GM19351 (cell line): ENCODE measurements at regions not wholly inside any gene's neighbourhood (a gene's known extent, or its start where the extent isn't known, plus 50 kb on each side); places are given as distances from the start of the nearest gene placed in this dataset.
"Not testable (repeated sequence)": the region's sequence is repeated elsewhere in the genome, so short reads cannot be mapped to it uniquely, and the experiment has no call there.

Experiments
- ATAC-seq: cut with Tn5 transposase; IDR thresholded peaks from one replicate; pipeline ENCODE4 v1.9.1; 2021; ENCODE audit warnings: mild to moderate bottlenecking, moderate library complexity; ENCODE audit not compliant: unreplicated experiment

DNA sequence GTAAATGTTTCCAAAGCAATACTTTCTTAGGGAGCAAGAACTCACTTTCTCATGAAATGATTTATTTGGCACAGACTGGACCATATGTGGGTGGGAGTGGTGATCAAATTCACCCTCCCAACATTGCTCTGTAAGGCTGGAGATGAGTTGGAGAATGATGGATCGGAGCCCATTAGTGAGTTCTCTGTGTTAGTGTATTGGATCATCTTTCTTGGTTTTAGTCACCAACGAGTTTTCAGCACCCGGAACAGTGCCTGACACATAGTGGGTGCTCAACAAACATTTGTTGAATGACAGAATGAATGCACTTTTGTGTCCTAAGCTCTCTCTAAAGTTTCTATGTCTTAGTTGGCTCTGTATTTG, 104.5 kb upstream of the FAM20A start:
- no peak for ATAC-seq

DNA sequence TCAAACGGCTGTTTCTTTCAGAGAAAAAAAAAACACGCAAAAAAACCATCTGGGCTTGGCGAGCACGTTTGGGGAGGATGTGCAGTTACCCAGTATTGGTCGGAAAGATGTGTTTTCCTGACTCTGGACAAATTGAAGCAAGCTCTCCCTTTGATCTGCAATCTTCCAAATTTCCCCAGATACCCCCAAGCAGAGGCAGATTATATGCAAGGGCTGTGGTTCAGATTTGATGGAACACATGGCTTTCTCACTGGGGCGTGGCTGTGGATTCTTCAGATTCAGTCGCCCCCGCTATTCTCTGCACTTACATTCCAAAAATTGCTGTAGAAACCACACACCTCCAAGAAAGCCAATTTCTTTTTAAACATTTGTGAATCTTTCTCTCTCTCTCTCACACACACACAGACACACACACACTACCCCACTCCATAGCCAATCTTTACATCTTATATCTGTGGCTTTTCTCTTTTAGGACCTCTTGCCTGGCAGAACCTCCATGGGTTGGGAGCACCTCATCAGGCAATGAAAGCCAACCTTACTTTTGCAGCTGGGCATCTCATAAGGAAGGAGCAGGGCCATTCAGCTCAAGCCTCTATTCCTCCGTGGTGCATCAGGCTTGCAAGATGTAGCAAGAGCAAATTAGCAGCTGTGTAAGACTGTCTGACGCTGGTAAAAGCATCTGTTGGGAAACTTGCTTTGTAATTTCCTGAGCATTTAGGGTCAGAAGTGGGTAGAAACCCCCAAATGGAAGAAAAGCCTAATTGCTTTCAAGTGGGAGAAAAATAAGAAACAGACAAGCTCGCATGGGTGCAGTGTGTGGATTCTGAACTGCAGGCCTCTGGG, 103.9 kb upstream of the FAM20A start:
- ATAC-seq, result no peak

DNA sequence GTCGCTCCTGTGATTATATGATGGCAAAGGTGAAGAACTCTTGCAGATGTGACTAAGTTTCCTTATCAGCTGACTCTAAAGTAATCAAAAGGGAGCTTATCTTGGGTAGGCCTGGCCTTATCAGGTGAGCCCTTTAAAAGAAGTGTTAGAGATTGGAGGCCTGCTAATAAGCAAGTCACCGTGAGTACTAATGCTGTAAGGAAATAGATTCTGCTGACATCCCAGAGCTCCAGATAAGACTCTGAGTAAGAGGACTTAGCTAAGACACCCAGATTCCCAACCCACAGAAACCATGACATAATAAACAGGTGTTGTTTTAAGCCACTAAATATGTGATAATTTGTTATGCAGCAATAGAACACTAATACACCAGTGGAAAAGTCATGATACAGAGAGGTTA, 99.9 kb upstream of the FAM20A start:
- no peak for ATAC-seq

DNA sequence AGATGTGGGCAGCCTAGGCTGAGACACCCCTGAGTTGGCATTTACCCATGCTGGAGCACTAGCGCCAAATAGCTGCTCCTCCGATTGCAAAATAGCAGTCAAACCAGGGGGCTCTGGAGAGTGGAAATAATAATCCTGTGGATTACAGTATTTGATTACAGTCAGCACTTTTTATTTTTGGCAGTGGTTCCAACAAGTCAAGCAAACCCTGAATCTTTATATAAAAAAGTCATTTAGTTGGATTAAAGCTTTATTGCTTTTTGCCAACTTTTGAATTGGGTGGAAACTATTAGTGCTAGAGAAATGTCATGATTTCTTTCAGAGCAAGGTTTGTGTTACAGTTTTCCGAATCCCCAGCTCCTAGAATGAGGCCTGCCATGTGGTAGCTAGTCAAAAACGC, 99.3 kb upstream of the FAM20A start:
- ATAC-seq, result no peak

DNA sequence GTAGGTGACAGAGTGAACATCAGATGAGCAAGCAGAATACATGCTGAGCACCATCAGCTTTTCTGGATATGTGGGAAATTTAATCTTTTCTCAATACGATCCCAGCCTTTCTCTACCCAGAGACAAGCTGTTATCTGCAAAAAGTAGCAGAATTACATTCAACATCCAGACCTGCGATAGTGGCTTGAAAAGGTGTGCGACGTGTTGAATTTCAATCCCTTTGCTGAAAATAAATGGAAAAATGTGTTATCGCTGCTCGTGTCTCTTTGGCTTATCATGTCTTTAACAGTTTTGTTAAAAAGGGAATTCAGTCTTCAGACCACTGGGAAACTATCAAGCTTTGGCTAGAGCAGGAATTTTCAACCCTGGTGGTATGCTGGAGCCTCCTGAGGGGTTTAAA, 98.8 kb upstream of the FAM20A start:
- ATAC-seq, result no peak

DNA sequence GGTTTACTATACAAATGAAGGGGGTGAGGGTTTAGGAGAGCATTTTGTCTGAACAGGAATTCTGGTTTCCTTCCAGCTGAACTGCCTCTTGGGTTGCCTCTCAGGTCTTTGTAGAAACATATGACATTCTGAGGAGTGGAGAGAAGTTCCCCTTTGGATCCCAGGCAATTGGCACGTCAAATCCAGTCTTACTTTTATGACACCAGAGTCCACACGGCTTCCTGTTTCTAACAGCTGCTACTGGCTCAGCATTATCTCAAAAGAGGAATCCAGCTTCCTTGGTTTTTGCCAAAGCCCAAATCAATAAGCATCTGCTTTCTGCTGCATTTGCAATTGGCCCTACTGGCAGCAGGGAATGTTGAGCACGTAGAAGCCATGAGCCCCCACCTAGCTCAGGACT, 97.6 kb upstream of the FAM20A start:
- ATAC-seq, result no peak

DNA sequence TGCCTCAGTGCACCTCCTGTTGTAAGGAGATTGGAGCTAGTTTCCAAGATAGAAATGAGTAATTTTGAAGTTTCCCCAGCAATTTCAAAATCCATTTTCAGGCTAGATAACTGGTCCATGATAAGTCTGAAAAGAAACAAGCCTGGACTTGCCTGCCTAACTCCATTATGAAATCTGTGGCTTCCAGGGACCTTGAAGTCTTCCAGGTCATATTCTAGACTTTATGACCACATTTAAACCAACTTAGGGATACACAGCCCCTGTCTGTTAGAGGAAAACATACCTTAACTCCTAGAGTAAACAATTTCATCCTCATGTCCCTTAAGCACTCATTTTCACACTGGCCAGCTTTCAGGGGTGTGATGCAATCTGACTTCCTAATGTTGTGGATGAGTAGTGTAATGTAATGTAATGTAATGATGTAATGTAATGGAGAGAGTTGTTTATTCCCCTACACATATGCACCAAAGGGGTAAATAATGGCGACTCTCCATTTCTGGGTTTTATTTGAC, 96.7 kb upstream of the FAM20A start:
- ATAC-seq, result no peak

DNA sequence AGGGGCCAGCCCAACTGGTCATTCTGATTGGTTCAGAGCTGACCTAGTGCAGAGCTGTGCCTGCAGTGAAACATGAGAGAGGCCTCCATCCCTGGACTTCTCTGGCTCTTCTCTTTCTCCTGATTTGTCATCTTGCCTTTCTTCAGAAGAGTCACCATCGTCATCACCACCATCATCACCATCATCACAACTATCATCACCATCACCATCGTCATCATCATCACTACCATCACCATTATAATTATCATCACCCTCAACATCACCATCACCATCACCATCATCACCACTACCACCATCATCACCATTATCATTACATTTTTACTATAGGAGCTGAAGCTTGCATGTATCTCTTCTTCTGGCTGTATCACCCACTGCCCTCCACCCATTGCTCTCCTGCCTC, 94.5 kb upstream of the FAM20A start:
- no peak for ATAC-seq

DNA sequence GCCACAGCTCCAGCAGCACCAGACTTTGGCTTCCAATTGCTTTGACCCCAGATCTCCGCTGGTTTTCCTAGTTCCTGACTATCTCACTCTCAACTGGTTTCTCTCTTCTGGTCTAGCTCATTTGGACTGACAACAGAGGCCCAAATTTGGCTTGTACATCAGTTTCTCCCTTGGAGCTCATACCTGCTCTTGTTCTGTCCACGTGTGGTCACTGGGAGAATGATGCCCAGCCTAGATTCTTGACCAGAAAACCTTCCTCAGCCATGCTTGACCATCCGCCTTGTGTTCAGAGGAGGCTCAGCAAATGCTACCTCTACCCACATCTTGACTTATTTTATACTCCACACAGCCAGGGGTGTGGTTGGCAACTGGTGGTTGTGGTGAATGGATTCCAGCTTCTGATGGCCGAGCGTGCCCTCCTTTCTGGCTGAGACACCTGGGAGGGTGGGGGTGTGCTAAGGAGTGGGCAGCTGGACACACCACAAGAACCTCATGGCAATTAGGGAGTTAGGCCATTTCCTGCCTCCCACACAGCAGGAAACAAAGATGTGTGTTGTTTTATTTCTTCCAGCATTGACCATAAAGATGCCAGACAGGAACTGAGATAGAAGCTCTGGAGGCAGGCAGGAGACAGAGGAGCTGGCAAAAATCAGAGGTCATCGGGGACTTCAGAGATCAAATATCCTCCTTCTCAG, 93.8 kb upstream of the FAM20A start:
- no peak for ATAC-seq

DNA sequence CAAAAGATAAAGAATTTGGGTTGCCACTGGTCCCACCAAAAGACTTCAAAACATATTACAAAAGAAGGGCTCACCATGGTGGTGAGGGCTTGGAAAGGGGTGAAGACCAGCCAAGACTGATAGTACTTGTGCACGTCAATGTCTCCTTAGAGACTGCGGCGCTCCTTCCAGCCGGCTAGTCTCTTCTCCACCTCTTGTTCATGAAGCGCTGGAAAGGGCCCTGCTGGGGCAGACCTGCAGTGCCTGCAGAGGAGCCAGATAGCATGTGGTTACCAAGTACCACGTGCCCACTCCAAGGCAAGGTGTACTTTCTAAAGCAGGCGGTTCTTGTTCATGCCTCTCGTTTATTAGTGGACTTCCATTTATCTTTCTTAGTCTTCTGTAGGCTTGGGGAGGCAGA, 92.7 kb upstream of the FAM20A start:
- ATAC-seq, result no peak

DNA sequence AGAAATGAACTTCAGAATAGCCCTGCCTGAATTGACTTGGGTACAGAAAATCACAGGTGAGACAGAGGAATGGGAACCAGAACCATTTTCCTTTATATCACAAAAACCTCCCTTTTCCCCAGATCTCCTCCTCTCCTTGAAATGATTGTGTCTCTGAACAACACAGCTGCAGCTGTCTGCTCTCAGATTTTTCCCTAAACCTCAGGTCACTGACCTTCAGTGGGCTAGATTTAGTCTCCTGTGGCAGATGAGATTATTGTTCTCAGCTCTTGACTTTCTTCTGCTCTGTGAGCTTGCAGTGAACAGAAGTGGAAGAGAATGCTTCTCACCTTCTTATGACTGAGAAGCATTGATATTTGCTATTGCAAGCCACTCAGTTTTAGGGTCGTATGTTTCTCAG, 92.3 kb upstream of the FAM20A start:
- no peak for ATAC-seq

DNA sequence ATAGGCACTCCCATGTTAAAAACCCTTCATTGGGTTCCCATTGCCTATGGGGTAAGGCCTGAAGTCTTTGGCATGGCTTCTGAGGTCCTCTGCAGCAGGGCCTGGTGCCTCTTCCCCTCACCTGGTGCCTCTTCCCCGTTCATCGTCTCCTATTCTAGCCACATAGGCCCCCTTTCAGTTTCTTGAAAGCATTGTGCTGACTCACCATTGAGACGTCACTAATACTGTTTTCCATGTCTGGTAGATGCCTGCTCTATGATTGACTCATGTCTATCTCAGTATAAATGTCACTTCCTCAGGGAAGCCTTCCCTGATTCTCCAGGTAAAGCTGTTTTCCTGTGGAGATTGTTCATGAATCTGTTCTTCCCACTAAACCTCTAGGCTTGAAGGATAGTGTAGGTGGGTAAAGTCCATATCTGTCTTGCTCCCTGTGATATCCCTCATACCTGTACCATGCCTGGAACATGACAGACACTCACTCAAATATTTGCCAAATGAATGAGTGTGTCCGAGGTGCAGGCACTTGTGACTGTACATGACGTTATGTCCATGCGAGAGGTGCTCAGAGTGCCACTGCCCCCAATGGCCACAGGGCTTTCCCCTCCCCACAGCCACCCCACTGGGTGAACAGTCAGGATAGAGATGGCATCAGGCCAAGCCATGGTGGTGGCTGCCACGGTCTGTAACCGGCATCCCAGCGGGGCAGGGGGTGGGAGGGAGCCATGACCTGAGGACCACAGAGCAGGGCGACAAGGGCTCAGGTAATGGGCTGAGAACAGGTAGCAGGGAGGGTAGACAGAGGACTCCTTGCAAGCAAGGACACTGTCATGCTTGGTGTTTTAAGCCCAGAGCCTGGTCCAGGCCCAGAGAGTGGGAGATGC, 85.2 kb upstream of the FAM20A start:
- no peak for ATAC-seq

DNA sequence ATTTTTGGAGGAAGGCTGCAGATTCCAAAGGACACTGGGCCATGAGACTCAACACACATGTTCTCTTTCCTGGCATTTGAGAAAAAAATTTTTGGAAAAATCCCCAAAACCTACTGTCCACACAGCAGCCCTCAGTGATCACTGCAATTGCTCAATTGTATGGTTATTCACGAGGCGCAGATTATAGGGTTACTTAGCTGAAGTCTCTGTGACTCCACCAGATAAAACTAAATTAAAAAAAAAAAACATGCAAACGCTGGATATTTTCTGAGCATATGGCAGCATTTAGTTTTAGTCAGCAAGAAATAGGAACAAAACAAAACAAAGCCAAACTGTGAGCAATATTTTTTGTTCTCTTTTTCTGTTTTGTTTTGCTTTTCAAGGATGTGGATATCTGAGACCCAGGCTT, 83.8 kb upstream of the FAM20A start:
- no peak for ATAC-seq

DNA sequence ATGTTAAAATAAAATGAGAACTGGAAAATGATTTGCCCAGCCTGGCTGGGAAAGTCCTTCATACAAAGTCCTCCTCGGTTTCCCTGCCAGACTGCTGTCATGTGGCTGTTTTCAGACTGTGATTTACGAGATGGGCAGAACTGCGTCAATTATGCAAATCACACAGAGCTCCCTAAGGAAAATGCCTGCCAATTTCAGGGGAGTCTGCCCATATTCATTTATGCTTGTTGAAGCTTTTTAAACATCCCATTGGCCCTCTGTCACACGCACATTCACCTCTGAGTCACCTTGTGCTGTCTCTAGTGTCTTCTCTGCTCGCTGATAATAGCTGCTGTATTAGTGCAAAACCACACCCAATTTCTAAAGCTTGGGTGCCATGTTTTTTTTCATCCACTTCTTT, 81.7 kb upstream of the FAM20A start:
- ATAC-seq, result no peak

DNA sequence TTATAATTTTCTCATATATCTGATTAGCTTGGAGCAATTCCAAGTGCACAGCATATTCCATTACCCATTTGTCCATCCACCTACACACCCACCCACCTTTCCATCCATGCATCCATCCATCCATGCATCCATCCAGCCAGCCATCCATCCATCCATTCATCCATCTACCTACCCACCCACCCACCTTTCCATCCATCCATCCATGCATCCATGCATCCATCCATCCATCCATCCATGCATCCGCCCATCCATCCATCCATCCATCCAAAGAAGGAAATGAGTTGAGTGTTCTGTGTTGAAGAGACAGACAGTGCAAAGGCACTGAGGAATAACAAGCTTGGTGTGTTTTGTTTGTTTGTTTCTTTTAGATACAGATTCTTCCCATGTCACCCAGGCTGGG, 78.7 kb upstream of the FAM20A start:
- no peak for ATAC-seq

DNA sequence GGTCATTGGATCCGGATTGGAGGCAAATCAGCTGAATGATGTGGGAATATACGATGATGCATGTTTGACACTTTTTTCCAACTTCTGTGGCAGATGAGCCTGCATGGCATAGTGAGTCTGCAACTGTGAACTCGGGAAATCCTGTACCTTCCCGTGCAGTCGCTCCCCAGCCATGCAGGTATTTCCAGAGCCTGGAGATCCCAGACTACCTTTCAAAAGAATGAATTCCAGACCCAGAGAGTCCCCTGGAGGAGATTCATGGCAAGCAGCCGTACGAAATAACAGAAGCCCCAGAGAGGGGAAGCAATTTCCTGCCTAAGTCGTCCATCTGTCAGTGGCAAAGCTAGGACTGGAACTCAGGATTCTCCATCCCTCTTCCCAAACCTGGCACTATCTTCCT, 75.7 kb upstream of the FAM20A start:
- no peak for ATAC-seq

DNA sequence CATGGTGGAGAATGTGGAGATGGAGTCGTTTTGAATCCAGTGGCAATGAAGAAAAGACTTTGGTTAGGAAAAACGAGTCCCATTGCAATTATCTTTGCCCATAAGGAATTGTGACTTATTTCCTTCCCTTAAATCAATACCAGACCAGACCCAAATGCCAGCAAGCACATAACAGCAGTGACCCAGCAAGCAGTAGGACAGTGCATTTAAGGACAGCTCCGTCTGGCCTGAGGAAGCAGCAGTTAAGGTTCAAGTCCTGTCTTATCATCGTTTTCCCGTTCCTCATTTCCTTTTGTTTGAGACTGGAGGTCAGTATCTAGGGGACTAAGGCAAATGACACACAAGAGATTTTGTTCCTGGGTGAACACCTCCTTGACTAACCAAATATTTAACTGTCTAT, 74.6 kb upstream of the FAM20A start:
- ATAC-seq, result no peak

DNA sequence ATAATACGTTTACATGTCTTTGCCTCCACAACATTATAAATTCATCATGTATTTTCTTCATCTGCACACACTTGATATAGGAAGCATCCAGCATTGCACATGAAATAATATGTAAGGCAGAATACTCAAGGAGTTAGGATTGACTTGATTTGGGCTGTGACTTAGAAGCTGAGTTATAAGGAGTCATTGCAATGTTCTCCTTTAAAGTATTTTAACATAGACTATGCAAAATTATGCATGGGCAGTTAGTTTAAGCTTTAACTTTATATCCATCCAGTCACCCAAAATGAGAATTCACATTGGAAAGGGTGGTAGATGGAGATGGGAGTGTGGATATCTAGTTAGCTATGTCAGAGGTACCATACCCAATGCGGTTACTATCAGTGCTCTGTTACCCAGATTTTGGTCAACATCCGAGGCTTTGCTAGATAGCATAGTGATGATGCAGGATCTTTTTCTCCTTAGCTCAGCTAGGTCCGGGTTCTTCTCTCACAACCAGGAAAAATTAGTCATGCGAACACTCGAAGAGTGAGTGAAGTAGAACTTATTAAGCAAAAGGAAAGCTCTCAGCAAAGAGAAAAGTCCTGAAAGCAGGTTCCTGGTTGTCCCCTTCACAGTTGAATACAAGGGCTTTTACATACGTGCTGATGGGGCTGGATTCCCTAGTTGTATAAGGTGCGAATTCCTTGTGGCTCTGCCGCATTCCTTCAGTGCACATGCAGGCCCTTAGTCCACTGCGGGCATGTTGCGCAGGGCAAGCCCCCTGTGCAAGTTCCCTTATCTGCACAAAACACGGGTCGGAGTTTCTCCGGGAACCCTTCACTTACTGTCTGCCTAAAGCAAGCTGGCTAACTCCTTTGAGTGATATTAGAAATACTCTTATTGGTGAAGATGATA, 73.1 kb upstream of the FAM20A start:
- ATAC-seq, result no peak

DNA sequence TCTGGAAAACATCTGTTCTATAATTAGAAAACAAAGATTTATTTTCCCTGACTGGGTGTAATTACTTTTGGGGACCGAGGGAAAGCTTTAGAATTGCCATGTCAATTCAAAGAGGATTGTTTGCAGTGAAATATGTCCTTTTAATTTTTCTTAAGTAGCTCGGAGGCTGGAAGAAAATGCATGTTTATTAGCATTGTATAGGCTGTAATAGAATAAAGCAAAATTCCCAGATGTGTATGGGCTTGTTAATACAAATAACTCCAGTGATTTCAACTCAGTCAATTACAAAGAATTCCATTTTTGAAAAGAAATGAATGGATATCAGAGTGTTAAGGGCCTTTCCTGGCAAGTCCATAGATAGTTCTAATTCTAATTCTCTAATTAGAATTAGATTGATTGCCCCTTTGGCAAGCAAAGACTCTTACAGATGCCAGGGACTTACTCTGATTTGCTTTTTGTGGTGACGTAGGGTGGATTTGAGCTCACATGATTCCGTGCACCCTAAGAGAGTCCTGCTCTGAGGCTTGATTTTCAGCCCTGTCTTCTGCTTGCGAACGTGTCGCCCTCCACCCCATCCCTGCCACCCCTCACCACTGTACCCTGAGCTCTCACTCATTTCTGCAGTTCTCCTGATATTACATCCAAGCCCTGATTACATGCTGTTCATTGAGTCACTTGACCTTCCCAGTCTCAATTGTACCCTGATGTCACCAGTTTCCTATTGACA, 70.0 kb upstream of the FAM20A start:
- ATAC-seq, result no peak

DNA sequence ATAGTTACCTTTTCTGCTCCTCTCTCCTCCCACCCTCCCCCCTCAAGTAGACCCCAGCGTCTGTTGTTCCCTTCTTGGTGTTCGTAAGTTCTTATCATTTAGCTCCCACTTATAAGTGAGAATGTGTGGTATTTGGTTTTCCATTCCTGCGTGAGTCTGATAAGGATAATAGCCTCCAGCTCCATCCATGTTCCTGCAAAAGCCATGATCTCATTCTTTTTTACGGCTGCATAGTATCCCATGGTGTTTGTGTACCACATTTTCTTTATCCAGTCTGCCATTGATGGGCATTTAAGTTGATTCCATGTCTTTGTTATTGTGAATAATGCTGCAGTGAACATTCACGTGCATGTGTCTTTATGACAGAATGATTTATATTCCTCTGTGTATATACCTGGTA, 65.3 kb upstream of the FAM20A start:
- not testable (repeated sequence) for ATAC-seq
